ENCODE measurements at regions not wholly inside any gene's neighbourhood (a gene's known extent, or its start where the extent isn't known, plus 50 kb on each side); places are given as distances from the start of the nearest gene placed in this dataset.

- TF ChIP-seq ERF (CRISPR knock-in tag; IDR thresholded peaks at IDR 0.05), result no peak
- no peak for TF ChIP-seq BDP1 (IDR thresholded peaks at IDR 0.05; ENCODE audit: insufficient read depth, insufficient read length)
- TF ChIP-seq KDM1A (IDR thresholded peaks at IDR 0.05), result no peak
- peak; percentile 61; the same call in 1 of the 2 replicates for TF ChIP-seq ELF1 (tag; IDR thresholded peaks at IDR 0.05)
- no peak for TF ChIP-seq YBX1 (IDR thresholded peaks at IDR 0.05)
- TF ChIP-seq TEAD2 (tag; IDR thresholded peaks at IDR 0.05), result peak; percentile 7; the same call in 1 of the 2 replicates
- no peak for TF ChIP-seq BCLAF1 (IDR thresholded peaks at IDR 0.05; ENCODE audit: borderline replicate concordance in 1 of 2, control insufficient read depth in 1 of 2, low read depth in 2 of 2, low read length in 1 of 2)
- TF ChIP-seq AFF4 (CRISPR knock-in tag; IDR thresholded peaks at IDR 0.05), result no peak
- peak; percentile 9; the same call in 1 of the 2 replicates for TF ChIP-seq BHLHE40 (IDR thresholded peaks at IDR 0.05; ENCODE audit: low read length)
- peak; percentile 48; the same call in 1 of the 2 replicates for TF ChIP-seq PBX2 (CRISPR knock-in tag; IDR thresholded peaks at IDR 0.05; ENCODE audit: low read depth)
- TF ChIP-seq PBX2 (tag; conservative IDR thresholded peaks at IDR 0.05; ENCODE audit: low read depth), result peak; percentile 99
- peak; percentile 75 for TF ChIP-seq LEF1 (IDR thresholded peaks at IDR 0.05)
Observed at GRCh38 chr7:4612939-4613841, 68.9 kb upstream of the FOXK1 start (continued).

Data from K562 (cell line).